Activated CD4-positive, alpha-beta T cell treated with anti-CD3 and anti-CD28 coated beads, Interleukin-2, Interleukin-4, amounts not matched to agents 100 ng/mL and 50 ng/mL, durations not matched to agents 16 hours and 8 hours (primary cell): ENCODE measurements at regions not wholly inside any gene's neighbourhood (a gene's known extent, or its start where the extent isn't known, plus 50 kb on each side); places are given as distances from the start of the nearest gene placed in this dataset.
"Not testable (repeated sequence)": the region's sequence is repeated elsewhere in the genome, so short reads cannot be mapped to it uniquely, and the experiment has no call there.

Source experiments
- DNase-seq: peaks from one replicate; pipeline ENCODE4 v3.0.0-alpha.2; 2020; ENCODE audit warnings: low spot score

- DNase-seq: no peak
Observed at GRCh38 chr5:145463634-145464033, 371.5 kb downstream of the PRELID2 start.

DNA sequence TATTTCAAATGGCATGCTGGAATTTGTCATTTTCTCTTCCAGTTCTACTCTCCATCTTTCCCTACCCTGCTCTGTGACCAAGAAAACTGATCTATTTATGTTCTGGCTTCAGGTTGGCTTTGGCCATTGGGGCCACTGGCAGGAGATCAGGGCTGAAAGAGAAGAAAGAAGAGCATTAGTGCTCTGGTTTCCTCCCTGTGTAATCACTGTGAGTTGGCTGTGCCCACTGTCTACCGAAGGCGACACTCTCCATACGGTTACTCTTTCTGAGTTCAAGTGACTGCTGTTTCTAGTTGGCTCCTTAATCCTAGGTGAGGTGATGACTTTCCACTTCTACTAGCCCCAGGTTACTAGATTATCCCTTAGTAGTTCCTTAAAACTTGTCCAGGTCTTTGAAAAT, 372.6 kb downstream of the PRELID2 start:
- DNase-seq: no peak

DNA sequence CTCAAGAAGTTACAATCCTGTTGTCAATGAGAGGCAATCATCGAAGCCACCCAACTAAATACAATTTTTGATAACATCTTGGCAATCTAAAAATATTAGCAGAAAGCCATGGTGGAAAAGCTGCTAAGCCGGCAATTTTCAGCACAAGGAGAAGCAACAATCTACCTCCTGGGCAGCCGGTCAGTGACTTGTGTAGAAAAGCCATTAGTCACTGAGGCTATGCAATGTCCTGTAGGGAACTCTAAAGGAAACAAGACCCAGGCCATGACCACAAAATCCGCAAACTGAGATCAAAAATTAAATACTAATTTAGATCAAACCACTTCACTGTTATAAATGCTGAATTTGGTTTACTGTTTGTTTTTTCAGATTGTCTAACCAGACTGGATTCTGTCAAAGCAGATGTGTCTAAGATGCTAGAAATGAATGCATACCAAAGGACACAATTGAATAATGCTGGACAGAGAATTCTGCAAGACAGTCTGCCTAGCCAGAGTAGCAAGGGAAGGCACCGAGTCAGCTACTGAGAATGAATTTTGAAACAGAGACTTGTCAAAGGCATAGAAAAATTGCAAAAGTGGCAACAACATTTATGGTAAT, 384.8 kb downstream of the PRELID2 start:
- DNase-seq: no peak

DNA sequence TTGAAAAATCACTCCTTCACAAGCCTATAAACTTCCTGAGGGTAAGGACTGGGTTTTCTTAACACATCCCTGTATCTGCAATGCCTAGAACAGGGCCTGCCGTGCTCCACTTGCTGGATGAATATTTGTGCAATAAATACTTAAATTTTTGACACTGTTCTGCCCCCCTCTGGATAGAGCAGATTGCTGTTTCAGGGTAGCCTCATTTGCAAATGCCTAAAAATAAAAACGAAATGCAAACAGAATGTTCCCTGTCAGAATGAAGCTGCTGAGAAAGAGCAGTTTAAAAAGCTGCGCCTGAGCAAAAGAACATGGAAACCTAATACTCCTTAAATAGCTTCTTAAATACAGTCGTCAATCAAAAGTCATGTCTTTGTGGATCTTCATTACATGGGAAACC, 385.3 kb downstream of the PRELID2 start:
- DNase-seq: no peak

DNA sequence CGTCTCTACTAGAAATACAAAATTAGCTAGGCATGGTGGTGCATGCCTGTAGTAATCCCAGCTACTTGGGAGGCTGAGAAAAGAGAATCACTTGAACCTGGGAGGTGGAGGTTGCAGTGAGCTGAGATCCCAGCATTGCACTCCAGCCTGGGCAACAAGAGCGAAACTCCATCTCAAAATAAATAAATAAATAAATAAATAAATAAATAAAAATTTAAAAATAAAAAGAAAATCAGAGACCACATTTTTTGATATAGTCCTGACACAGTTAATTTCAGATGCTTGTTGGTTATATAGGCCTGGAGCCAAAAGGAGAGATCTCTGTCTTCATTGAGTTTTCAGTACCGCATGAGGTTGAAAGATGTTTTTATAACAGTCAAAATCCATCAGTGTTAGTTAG, 388.3 kb downstream of the PRELID2 start:
- DNase-seq: not testable (repeated sequence)

- no peak for DNase-seq
Observed at GRCh38 chr5:145446412-145446811, 388.7 kb downstream of the PRELID2 start.

GRCh38 chr5:145445027-145445426, 390.1 kb downstream of the PRELID2 start:
- no peak for DNase-seq

- no peak for DNase-seq
Observed at GRCh38 chr5:145443964-145444363, 391.2 kb downstream of the PRELID2 start.

DNA sequence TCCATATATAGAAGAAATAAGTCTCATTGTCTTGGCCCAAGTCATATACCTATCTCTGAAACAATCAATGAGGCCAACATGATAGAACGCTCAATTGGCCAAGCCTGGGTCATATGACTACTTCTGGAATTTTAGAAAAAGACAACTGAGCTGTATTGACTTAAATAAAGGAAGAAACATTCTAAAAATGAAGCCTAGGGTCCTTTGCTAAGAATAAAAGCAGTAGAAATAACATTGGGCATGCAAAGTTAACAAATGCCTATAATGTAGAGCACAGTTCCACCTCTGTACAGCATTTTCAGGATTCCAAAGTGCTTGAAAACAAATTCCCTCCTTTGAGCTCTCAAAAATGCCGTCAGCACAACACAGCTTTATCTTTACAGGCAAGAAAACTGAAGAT, 391.8 kb downstream of the PRELID2 start:
- no peak for DNase-seq

DNA sequence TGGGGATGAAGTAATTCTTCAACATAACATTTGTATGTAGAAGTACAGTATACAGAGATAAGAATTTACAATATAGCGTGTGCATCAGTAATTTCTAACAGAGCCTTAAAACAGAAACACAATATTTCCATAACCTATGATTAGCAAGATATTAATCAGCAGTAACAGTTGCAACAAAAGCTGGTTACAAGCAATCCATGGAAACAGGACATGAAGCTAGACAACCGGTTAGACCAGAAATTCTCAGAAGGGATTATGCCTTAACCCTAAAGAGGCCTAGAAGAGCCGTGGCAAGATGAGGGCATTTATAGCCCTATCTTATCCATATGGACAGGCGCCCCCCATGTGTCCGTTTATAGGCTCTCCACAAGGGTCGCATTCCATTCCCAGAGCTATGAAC, 392.5 kb downstream of the PRELID2 start:
- not testable (repeated sequence) for DNase-seq

DNA sequence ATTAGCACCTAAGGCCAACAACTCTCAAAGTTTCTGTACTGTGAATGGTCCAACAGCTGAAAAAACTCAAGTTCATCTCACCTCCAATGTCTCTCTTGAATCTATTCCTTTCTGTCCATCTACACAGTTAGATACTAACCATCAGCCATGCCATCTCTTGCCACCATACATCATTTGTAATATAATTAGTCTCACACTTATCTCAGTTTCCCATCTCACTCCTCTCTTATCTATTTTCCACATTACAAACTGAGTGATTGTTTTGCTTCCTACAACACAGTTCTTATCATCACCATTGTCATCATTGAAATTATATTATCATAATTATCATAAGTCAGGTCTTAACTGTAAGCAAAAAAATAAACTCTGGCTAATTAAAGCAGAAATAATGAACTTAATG, 393.9 kb downstream of the PRELID2 start:
- no peak for DNase-seq

DNA sequence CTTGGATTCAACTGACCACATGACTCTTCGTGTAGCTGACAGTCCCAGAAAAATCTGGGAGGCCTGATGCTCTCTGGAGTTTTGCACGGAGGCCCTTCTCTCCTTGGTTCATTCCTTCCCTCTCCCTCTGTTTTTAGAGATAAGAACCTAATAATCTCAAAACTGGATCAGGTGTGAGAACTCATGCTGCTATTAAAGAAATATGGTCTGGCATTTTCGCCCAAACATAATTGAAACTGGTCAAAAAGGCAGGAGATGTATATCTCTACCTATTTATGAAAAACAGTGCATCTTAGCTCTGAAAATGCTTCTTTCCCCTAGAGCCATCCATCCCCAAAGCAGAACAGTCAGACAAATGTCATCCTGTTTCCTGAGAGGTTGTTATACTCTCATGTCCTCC, 397.5 kb downstream of the PRELID2 start:
- no peak for DNase-seq

GRCh38 chr5:145433077-145433476, 402.1 kb downstream of the PRELID2 start:
- DNase-seq: no peak

DNA sequence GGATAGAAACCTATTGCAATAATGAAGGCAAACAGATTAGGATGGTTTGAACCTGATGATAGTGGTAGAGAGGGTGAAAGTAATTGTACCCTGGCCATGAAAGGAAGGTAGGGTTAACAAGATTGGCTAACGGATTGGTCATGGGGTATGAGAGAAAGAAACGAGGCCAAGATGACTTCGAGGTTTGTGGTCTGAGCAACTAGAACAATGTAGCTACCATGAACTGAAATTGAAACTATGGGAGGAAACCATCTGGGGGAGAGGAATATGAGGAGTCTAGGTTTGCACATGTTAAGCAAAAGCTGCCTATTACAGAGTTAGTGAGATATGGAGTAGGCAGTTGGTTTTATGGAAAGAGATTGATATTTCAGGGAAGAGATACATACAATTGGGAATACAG, 406.0 kb downstream of the PRELID2 start:
- no peak for DNase-seq

- DNase-seq: no peak
Observed at GRCh38 chr5:145408048-145408341, 427.1 kb downstream of the PRELID2 start.

DNA sequence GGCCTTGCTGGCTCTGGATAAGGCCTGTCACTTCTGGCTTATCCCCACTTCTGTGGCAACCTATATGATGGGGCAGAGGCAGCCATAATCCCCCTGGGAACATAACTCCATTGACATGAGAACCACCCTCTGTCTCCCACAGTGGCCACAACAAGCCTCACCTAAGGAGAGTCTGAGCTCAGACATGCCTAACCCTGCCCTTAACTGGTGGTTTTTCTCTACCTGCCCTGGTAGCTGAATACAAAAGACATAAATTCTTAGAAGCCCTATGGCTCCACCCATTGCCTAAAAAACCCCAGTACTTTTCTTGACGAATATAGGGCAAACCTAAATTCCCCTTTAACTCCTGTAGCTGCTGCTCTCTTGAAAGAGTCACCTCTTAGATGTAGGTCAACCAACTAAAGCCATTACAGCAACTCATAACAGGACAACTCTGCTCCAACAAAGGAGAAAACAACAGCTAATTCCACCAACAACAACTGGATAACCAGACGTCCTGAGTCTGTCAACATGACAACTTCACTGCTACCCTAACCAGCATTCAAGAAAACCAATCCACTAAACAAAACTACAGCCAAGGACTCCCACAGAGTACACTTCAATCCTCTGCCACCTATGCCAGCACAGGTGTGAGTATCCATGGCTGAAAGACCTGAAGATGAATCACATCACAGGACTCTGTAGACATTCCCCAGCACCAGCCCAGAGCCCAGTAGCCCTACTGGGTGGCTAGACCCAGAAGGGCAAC, 427.7 kb downstream of the PRELID2 start:
- DNase-seq: no peak

DNA sequence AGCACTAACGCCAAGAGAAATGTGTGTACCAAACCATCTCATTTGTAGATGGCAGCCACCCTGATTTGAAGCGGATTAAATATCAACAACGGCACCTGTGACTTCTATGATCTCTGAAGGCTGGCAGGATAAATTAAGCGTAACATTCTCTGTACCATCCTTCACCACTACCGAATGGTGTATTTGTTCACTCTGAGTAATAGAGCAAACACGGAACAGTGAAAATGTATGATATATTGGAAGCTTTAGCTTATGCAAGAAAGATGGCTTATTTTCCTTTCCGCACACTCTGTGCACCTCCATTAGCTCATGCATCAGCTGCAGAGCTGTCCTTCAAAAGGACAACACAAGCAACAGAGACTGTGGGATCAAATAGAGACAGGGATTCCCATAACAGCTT, 431.1 kb downstream of the PRELID2 start:
- DNase-seq: no peak

- no peak for DNase-seq
Observed at GRCh38 chr5:145396888-145397287, 438.3 kb downstream of the PRELID2 start.

DNA sequence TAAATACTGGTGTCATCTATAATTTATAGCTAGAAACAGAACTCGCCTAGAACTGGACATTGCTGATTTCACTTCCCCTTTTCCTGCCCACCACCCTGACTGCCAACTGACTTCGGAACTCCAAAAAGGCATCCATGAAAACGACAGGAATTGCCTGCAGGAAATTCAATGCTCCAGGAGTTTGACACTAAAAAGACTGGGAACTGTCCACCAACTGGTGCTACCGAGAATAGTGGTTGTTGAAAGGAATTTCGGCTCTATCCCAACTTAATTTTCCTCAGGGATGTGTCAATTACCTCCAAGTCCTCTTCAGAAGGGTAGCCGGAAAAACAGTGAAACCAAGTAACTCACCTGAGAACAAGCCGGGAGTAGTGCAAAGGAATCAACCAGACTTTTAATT, 440.0 kb downstream of the PRELID2 start:
- not testable (repeated sequence) for DNase-seq

DNA sequence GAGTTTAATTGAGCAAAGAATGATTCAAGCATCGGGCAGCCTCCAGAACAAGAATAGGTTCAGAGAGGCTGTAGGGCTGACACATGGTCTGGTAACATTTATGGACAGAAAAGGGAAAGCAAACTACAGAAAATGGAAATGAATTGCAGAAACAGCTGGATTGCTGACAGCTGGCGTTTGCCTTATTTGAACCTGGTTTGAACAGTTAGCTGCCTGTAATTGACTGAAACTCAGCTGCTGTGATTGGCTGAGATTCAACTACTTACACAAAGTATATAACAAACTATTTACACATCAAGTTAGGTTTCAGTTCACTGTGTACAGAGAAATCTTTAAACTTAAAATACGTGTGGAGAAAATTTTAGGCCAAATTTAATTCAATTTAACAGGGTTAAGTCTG, 441.7 kb downstream of the PRELID2 start:
- DNase-seq: no peak

DNA sequence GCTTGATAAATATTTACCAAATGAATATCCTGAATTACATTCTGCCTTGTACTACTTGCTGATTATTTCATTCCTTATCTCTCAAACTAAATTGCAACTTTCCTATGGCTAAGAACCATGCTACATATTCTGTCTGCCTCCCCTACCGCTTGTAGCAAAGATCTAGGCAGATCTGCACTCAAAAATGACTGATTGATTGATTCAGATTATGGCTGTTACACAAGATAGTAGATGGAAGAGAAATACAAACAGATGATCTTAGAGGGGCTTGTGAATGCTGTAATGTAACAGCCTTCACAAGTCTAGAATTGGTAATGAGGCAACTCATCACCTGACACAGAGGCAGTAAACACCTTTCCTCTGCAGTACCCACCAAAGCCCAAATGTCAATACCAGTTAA, 446.1 kb downstream of the PRELID2 start:
- DNase-seq: no peak

- DNase-seq: no peak
Observed at GRCh38 chr5:145385276-145385675, 449.9 kb downstream of the PRELID2 start.

GRCh38 chr5:145378226-145378625, 456.9 kb downstream of the PRELID2 start:
- DNase-seq: no peak

DNA sequence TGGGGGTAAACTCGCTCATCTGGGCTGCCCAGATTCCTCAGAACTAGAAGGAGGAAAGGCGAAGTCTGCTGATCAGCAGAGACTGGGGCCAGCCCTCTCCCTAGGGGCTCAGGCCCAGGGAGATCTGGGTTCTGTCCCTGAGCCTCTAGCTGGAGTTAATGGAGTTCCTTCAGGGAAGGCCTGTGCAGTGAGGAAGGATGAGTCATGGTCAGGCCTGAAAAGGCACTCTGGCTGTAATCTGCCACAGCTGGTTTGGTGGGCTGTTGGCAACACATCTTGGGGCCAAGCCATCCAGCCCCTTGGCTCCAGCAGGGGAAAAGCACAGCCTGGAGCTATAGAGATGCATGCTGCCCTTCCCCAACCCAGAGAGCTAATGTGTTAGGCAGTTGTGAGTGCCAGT, 459.6 kb downstream of the PRELID2 start:
- no peak for DNase-seq
